Erythroblast (primary cell): ENCODE measurements at regions not wholly inside any gene's neighbourhood (a gene's known extent, or its start where the extent isn't known, plus 50 kb on each side); places are given as distances from the start of the nearest gene placed in this dataset.

Experiments used
- GATA1 ChIP-seq: IDR thresholded peaks from 2 replicates; pipeline ENCODE4 v1.6.1; 2011; ENCODE audit warnings: low read depth, mild to moderate bottlenecking, control low read depth, low read length, moderate library complexity
- POLR2A ChIP-seq: IDR thresholded peaks from 2 replicates; pipeline ENCODE4 v1.6.1; 2011; ENCODE audit warnings: mild to moderate bottlenecking, low read length

DNA sequence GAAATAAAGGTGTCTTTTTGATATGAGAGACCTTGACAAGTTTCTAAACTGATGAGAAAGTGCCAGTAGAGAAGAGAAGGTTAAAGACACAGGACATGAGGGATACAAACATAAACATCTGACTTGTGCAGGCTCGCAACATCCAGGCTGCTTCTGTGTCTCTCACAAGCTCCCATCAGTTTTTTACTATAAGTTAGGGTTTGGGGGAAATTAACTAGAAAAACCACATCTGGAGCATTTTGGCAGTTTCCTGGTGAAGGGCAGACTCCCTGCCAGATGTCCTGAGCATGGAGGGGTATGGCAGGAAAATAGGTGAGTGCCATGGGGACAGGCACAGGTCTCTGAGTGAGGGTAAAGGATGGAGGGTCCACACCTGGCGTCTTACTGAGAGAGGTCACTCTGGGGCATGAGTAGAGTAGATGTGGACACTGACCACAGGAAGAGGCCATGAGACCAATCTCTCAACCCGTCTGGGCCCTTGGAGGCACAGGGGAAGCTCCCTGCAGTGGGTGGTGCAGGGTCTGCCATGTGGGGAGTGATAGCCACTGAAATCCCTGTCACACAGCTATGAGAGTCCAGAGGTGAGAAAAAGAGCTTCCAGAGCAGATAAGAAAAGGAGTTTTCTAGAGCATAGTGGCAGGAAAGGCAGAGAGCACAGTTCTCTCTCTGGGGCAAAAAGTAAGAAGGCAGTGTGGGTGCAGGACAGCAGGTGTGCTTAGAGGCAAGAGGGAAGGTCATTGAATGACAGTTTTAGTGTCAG lies 193.3 kb upstream of the SYNDIG1 start:
- TF ChIP-seq POLR2A (no peak), GATA1 (no peak)
